CD14-positive monocyte (primary cell): ENCODE measurements at regions not wholly inside any gene's neighbourhood (a gene's known extent, or its start where the extent isn't known, plus 50 kb on each side); places are given as distances from the start of the nearest gene placed in this dataset.
"Not testable (repeated sequence)": the region's sequence is repeated elsewhere in the genome, so short reads cannot be mapped to it uniquely, and the experiment has no call there.

ENCODE experiments used
- DNase-seq, 3 donors: peaks; one replicate each; pipeline ENCODE4 v3.0.0-alpha.2; 2011 to 2022
- H2AFZ ChIP-seq: 2 replicates; pipeline ENCODE4 v1.6.0; 2012; ENCODE audit warnings: mild to moderate bottlenecking, low read depth, low read length, inconsistent platforms; ENCODE audit not compliant: insufficient read depth, poor library complexity, severe bottlenecking
- H3K27ac ChIP-seq, 2 donors: 1 replicate in 1 of 2; 2 replicates in 1 of 2; pipeline ENCODE4 v1.5.1; 2012 to 2013; ENCODE audit warnings: low read length in 2 of 2, control low read depth in 1 of 2, inconsistent platforms in 1 of 2, low read depth in 1 of 2, mild to moderate bottlenecking in 1 of 2
- H3K27me3 ChIP-seq, 2 donors: one replicate each; pipeline versions ENCODE4 v1.6.0 to v1.6.1; 2011 to 2013; ENCODE audit warnings: low read length in 2 of 2; ENCODE audit not compliant: control insufficient read depth in 2 of 2, insufficient read depth in 2 of 2
- H3K36me3 ChIP-seq, 2 donors: replicated peaks in 1 of 2; 1 replicate in 1 of 2; 2 replicates in 1 of 2; pipeline versions ENCODE4 v1.5.1 to v1.6.1; 2012 to 2013; ENCODE audit warnings: low read length in 2 of 2, control low read depth in 1 of 2, inconsistent platforms in 1 of 2, mild to moderate bottlenecking in 1 of 2; ENCODE audit not compliant: insufficient read depth in 2 of 2, control insufficient read depth in 1 of 2
- H3K4me1 ChIP-seq, 2 donors: 1 replicate in 1 of 2; 2 replicates in 1 of 2; pipeline versions ENCODE4 v1.5.1 to v1.6.1; 2012 to 2013; ENCODE audit warnings: low read length in 2 of 2, control low read depth in 1 of 2, inconsistent platforms in 1 of 2, mild to moderate bottlenecking in 1 of 2, moderate library complexity in 1 of 2; ENCODE audit not compliant: insufficient read depth in 2 of 2, control insufficient read depth in 1 of 2
- H3K4me2 ChIP-seq: replicated peaks from 2 replicates; pipeline ENCODE3; 2012; ENCODE audit warnings: low read length, moderate library complexity, mild to moderate bottlenecking; ENCODE audit not compliant: poor library complexity, severe bottlenecking; ENCODE audit errors: extremely low read depth
- H3K4me3 ChIP-seq, 3 experiments: fragments of 200-600 bp in 1 of 3; sonication (generic) in 1 of 3; replicated peaks in 1 of 3; 1 replicate in 2 of 3; 2 replicates in 1 of 3; pipeline ENCODE4 v1.5.1; 2011 to 2013; ENCODE audit warnings: low read length in 3 of 3, mild to moderate bottlenecking in 3 of 3, control low read depth in 2 of 3, low read depth in 2 of 3, inconsistent platforms in 1 of 3, moderate library complexity in 1 of 3
- H3K79me2 ChIP-seq: 2 replicates; pipeline ENCODE4 v1.6.0; 2012; ENCODE audit warnings: mild to moderate bottlenecking, control low read depth, inconsistent platforms, low read length, moderate library complexity; ENCODE audit not compliant: insufficient read depth
- H3K9ac ChIP-seq: 2 replicates; pipeline ENCODE4 v1.6.0; 2017; ENCODE audit warnings: low read length, mild to moderate bottlenecking; ENCODE audit not compliant: insufficient read depth, poor library complexity, severe bottlenecking
- H3K9me3 ChIP-seq, 2 donors: replicated peaks in 1 of 2; 1 replicate in 1 of 2; 2 replicates in 1 of 2; pipeline versions ENCODE4 v1.5.1 to v1.6.1; 2012 to 2013; ENCODE audit warnings: low read length in 2 of 2, control low read depth in 1 of 2; ENCODE audit not compliant: control insufficient read depth in 1 of 2, insufficient read depth in 1 of 2
- H4K20me1 ChIP-seq: 2 replicates; pipeline ENCODE4 v1.6.0; 2012; ENCODE audit warnings: mild to moderate bottlenecking, low read length, control low read depth, moderate library complexity; ENCODE audit not compliant: insufficient read depth
- H3K27ac Mint-ChIP-seq, 7 donors: one replicate each; pipeline ENCODE4 v1.8.0; 2020; ENCODE audit warnings: mild to moderate bottlenecking in 7 of 7, mixed read lengths in 7 of 7, moderate library complexity in 6 of 7, inconsistent platforms in 2 of 7
- H3K27me3 Mint-ChIP-seq, 3 donors: one replicate each; pipeline ENCODE4 v1.8.0; 2021 to 2022; ENCODE audit warnings: low read depth in 3 of 3, mild to moderate bottlenecking in 3 of 3, mixed read lengths in 3 of 3, moderate library complexity in 3 of 3, inconsistent platforms in 1 of 3
- H3K36me3 Mint-ChIP-seq, 2 donors: one replicate each; pipeline ENCODE4 v1.8.0; 2020; ENCODE audit warnings: mixed read lengths in 2 of 2, inconsistent platforms in 1 of 2, mild to moderate bottlenecking in 1 of 2
- H3K4me1 Mint-ChIP-seq: one replicate; pipeline ENCODE4 v1.8.0; 2020; ENCODE audit warnings: mild to moderate bottlenecking, mixed read lengths
- H3K4me3 Mint-ChIP-seq, 2 donors: one replicate each; pipeline ENCODE4 v1.8.0; 2020; ENCODE audit warnings: mild to moderate bottlenecking in 2 of 2, mixed read lengths in 2 of 2, moderate library complexity in 1 of 2
- H3K9me3 Mint-ChIP-seq, 7 donors: one replicate each; pipeline ENCODE4 v1.8.0; 2020 to 2022; ENCODE audit warnings: mixed read lengths in 7 of 7, mild to moderate bottlenecking in 6 of 7, moderate library complexity in 6 of 7, inconsistent platforms in 2 of 7
- WGBS: methylation state at CpG from one replicate; pipeline ENCODE4 v1.1.5; 2013; ENCODE audit warnings: missing lambda C conversion rate; ENCODE audit not compliant: insufficient coverage; 5-methylcytosine and 5-hydroxymethylcytosine counted together
- intact Hi-C, 2 donors: fragments of 100-400 bp; cut with micrococcal nuclease; formaldehyde crosslinking; loops; one replicate each; pipeline versions ENCODE4 v1.15.0 to v1.15.1; 2023
- TF ChIP-seq, protein P1 (sequence below): fragments of 200-600 bp; IDR thresholded peaks from one replicate; pipeline ENCODE4 v1.8.0; 2022; ENCODE audit warnings: antibody characterized with exemption, mild to moderate bottlenecking

- H3K4me2 ChIP-seq: no peak overlapping the region
- H3K27me3 ChIP-seq: no peaks in the 10 kb centered on the region
- no peaks in the 10 kb centered on the region for H3K9me3 ChIP-seq
- Mint-ChIP-seq H3K4me3 (no peak overlapping the region), H3K27ac (no peak overlapping the region), H3K4me1 (peaks cover 4% of the 10 kb centered on the region), H3K27me3 (no peaks in the 10 kb centered on the region), H3K36me3 (no peaks in the 10 kb centered on the region), H3K9me3 (peaks cover 0 to 4% (median 0%) of the 10 kb centered on the region in 7 donors)
- DNase-seq: no peak
- no peak overlapping the region for H3K4me3 ChIP-seq
- no peaks in the 10 kb centered on the region for H3K79me2 ChIP-seq
- H3K27ac ChIP-seq: no peak overlapping the region
- H4K20me1 ChIP-seq: no peaks in the 10 kb centered on the region
- H3K36me3 ChIP-seq: no peaks in the 10 kb centered on the region
- intact Hi-C loops: no loop called here
- no peak overlapping the region for H2AFZ ChIP-seq
- H3K9ac ChIP-seq: no peak overlapping the region
- H3K4me1 ChIP-seq: no peaks in the 10 kb centered on the region
- TF ChIP-seq, protein P1, sequence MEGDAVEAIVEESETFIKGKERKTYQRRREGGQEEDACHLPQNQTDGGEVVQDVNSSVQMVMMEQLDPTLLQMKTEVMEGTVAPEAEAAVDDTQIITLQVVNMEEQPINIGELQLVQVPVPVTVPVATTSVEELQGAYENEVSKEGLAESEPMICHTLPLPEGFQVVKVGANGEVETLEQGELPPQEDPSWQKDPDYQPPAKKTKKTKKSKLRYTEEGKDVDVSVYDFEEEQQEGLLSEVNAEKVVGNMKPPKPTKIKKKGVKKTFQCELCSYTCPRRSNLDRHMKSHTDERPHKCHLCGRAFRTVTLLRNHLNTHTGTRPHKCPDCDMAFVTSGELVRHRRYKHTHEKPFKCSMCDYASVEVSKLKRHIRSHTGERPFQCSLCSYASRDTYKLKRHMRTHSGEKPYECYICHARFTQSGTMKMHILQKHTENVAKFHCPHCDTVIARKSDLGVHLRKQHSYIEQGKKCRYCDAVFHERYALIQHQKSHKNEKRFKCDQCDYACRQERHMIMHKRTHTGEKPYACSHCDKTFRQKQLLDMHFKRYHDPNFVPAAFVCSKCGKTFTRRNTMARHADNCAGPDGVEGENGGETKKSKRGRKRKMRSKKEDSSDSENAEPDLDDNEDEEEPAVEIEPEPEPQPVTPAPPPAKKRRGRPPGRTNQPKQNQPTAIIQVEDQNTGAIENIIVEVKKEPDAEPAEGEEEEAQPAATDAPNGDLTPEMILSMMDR: no peak
Observed at GRCh38 chr11:122404571-122404970, 251.0 kb upstream of the UBASH3B start.

- H3K27me3 ChIP-seq, H2AFZ ChIP-seq, H3K79me2 ChIP-seq, H3K4me2 ChIP-seq, H3K27ac Mint-ChIP-seq, H3K9me3 ChIP-seq, H3K4me3 Mint-ChIP-seq, H3K9ac ChIP-seq, H3K27ac ChIP-seq, H4K20me1 ChIP-seq, H3K9me3 Mint-ChIP-seq, H3K27me3 Mint-ChIP-seq, H3K36me3 Mint-ChIP-seq, H3K4me3 ChIP-seq, H3K36me3 ChIP-seq, intact Hi-C loops, DNase-seq, H3K4me1 ChIP-seq: not testable (repeated sequence)
- WGBS: no CpG with 5 or more reads among the region's 5 CpGs
- peaks cover 12% of the 10 kb centered on the region for H3K4me1 Mint-ChIP-seq
Observed at GRCh38 chr11:122401581-122401980, 253.9 kb upstream of the UBASH3B start.
